Hepatocyte (in vitro differentiated cells): ENCODE measurements at regions not wholly inside any gene's neighbourhood (a gene's known extent, or its start where the extent isn't known, plus 50 kb on each side); places are given as distances from the start of the nearest gene placed in this dataset.

Experiments
- EZH2 ChIP-seq: fragments of 200-600 bp; sonication (generic); IDR thresholded peaks from 2 replicates; pipeline ENCODE4 v1.6.1; 2016; ENCODE audit warnings: antibody characterized with exemption, mild to moderate bottlenecking, borderline replicate concordance
- EZH2phosphoT487 ChIP-seq: fragments of 200-600 bp; sonication (generic); IDR thresholded peaks from one replicate; pipeline ENCODE4 v1.6.1; 2018; ENCODE audit warnings: antibody characterized with exemption, mild to moderate bottlenecking, low read depth, moderate library complexity; ENCODE audit not compliant: unreplicated experiment, severe bottlenecking
- TF ChIP-seq, protein P1 (sequence below): fragments of 200-600 bp; sonication (generic); IDR thresholded peaks from 2 replicates; pipeline ENCODE4 v1.5.1; 2016; ENCODE audit warnings: antibody characterized with exemption, mild to moderate bottlenecking; ENCODE audit not compliant: poor library complexity

- TF ChIP-seq, protein P1, sequence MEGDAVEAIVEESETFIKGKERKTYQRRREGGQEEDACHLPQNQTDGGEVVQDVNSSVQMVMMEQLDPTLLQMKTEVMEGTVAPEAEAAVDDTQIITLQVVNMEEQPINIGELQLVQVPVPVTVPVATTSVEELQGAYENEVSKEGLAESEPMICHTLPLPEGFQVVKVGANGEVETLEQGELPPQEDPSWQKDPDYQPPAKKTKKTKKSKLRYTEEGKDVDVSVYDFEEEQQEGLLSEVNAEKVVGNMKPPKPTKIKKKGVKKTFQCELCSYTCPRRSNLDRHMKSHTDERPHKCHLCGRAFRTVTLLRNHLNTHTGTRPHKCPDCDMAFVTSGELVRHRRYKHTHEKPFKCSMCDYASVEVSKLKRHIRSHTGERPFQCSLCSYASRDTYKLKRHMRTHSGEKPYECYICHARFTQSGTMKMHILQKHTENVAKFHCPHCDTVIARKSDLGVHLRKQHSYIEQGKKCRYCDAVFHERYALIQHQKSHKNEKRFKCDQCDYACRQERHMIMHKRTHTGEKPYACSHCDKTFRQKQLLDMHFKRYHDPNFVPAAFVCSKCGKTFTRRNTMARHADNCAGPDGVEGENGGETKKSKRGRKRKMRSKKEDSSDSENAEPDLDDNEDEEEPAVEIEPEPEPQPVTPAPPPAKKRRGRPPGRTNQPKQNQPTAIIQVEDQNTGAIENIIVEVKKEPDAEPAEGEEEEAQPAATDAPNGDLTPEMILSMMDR, result no peak
- no peak for TF ChIP-seq EZH2
- no peak for TF ChIP-seq EZH2phosphoT487
These were observed 546.8 kb downstream of the LRRC70 start for GRCh38 chr5:63125392-63125791.
